NCI-H2107 treated with DMSO at 0.1 percent for 48 hours (cell line): ENCODE measurements at regions not wholly inside any gene's neighbourhood (a gene's known extent, or its start where the extent isn't known, plus 50 kb on each side); places are given as distances from the start of the nearest gene placed in this dataset.

Experiments used
- DNase-seq: peaks from one replicate; lab custom pipeline; 2025; ENCODE audit not compliant: unreplicated experiment; lab: John Stamatoyannopoulos, UW

DNA sequence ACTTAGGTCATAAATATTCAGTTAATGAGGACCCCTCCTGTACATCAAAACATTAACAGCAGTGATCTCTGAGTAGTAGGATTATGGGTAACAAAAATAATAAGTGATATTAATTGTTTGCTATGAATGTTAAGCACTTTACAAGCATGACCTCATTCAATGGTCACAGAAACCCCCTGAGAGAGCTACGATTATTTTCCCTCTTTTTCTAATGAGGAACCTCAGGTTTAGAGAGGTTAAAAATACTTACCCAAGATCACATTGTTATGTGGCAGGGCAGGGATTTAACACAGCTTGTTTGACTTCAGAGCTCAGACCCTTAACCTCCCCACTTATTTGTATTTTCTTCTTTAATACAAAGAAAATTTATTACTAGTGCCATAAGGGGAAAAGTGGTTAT, 228.2 kb downstream of the TBL1XR1 start:
- DNase-seq = no peak

DNA sequence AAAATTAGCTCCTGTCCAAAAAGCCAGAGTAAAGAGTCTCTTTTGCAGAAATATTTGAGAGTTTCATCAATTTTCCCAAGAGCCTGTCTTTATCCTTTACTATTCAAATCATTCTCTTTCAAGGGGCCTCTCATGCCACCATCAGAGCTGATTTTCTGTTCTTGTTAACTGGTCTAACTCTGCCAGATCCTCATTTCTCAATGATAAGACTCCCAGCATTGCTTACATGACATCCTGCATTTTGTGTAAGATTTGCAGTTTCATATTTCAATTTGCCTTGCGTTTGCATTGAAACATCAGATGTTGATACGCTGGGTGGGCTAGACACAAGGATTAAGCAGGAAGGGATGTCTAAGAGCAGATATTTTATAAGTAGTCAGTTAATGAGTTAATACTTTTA, 228.7 kb downstream of the TBL1XR1 start:
- no peak for DNase-seq

DNA sequence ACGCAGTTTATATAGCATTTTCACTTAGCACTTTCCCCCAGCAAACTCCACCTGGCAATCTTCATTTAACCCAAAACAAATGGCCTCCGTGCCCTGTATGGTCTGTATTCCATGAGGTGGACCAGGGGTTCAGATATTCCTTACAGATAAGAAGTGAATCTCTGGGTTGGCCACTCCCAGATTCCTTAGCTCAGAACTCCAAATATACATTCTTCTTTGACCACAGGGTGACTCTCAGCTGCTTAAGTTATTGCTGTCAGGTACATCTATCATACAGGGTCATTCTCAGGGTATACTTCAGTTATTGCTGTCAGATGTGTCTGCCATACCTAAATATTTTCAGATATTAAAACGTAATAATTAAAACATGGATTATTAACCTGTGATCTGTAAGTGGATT, 229.8 kb downstream of the TBL1XR1 start:
- no peak for DNase-seq

DNA sequence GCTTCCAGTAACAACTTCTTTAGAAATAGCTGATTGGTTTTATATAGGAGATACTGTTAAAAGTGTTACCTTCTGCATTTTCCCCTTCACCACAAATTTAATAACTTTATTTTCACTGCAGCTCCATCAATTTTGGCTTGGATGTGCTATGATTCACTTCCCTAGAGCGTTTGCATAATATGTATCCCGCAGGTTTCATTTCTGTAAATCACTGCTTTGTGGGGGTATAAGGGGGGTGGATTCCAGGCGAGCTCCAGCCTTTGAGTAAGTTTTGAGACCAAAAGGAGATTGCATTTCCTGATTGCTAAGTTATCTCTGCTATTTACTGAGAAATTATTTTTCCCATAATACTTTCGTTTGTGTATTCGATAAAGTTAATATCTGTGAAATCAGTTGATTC, 232.6 kb downstream of the TBL1XR1 start:
- DNase-seq = no peak

DNA sequence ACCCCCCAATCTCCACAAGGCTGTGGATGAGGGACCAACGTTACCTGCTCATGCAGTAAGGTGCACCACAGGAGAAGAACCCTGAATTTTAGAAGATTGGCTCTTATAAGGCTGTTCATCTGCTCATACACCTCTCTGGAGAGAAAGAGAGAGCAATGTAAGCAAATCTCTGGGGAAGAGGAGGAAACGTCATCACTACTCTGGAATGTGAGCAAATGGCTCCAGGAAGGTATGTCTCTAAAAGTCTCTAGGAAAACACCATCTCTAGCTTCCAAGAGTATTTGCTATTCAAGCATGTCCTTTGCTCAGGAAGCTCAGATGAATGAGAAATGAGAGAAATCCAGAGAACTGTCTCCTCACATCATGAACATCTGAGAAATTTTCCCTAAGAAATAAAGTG, 235.4 kb downstream of the TBL1XR1 start:
- DNase-seq = no peak

DNA sequence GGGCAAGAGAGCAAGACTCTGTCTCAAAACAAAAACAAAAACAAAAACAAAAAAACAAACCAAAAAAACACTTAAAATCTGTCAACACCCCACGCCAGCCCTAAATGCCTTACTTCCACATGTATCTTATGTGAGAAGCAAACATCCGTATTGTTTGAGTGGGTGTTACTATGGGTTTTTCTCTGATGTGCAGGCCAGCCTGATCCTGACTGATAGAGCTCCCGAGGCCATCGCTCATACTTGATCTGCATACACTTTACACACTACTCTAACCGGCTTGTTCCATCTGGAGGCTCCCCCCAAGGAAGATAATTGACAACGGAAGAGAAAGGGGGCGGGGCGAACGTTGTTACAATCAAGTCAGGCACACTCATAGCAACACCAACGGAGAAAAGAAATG, 237.4 kb downstream of the TBL1XR1 start:
- DNase-seq = no peak

DNA sequence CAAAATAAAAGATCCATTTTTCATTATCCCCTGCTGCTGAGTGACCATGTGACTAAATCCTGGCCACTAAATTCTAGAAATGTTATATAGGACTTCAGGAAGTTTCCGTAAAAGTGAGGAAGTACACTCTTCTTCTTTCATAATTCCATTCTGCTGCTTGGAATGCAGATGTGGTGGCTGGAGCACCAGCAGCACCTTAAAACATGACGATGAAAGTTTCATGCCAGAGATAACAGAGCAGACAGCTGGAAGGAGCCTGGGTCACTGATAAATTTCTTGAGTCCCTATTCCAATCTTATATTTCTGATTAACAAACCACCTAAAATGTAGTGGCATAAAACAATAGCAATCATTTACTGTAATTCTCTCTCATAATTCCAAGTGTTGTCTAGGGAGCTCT, 238.7 kb downstream of the TBL1XR1 start:
- no peak for DNase-seq

DNA sequence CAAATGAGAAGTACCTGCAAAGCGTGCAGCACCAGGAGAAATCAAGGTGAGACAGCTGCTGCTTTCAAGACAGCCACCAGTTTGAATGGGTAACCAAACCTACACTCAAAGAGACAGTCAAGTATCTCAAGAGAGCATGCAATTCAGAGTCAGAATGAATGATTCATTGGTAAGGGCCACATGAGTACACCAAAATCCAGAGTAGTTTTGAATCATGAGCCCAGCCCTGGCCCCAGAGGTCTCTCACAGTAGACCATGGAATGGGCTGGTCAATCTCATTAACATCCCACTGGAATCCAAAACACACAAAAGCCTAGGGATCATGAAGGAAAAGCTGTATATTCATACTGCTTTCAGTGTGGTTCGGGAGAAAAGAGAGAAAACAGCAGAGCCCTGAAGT, 242.8 kb downstream of the TBL1XR1 start:
- DNase-seq = no peak

DNA sequence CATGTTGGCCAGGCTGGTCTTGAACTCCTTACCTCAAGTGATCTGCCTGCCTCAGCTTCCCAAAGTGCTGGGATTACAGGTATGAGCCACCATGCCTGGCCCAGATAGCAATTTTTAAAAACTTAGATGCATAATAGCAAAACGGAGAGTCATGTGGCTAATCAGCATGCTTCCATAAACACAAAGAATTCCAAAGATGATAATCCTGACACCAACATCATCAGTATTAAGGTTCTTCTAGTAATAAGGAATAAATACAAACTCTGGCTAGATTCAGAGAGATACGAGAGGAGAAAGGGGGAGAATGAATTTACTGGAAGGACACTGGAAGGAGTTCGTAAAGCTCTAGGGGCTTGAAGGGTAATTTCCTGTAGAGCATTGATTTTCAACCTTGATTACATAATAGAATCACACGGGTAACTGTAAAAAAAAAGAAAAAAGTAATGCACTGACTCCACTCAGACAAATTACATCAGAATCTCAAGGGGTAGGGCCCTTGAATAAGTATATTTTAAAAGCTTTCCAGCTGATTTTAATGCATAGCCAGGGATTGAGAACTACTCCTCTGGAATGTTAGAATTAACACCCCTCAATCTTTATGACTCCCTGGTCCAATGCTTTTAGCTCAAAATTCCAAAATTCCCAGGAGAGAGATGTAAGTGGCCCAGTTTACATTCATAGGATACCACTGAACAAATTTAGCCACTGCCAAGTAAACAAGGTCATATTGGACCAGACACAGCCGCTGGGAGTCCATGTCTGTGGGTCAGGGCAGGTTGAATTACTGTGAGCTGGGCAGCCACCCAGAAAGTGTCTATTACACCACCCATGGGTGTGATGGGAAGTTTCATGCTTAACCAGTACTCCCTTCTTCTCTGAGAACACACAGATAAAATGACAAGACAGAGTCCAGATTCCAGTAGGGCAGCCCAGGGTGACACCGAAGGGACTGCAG, 243.9 kb downstream of the TBL1XR1 start:
- peak; percentile 32 for DNase-seq

DNA sequence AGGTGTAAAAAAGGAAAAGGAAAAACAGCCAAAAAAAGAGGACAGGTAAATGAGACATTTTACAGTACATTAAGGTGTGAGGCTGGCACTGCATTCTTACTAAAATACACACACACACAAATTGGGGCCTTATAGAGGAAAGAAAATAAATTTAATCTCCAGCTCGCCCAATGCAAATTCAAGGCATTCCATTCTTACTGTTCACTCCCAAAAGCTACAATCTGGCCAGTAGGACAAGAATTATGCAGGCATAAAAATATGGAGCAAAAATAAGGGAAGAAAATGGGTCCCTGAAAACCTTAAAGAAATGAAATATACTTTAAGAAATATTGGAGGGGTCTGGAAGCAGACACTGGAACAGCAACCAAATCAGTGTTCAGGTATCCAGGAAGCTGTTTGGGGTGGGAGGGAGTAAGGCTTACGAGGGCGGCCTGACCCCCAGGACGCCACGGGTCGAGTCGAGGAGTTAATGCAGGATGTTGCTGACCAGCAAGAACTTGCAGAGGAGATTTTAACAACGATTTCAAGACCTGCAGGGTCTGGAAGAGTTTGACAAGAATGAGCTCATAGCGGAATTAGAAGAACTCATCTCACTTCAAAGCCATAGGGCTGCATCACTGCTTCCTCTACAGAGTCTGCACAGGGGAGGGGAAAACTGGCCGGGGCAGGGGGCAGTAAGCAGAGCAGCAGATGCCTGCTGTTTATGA, 245.5 kb downstream of the TBL1XR1 start:
- DNase-seq = no peak

DNA sequence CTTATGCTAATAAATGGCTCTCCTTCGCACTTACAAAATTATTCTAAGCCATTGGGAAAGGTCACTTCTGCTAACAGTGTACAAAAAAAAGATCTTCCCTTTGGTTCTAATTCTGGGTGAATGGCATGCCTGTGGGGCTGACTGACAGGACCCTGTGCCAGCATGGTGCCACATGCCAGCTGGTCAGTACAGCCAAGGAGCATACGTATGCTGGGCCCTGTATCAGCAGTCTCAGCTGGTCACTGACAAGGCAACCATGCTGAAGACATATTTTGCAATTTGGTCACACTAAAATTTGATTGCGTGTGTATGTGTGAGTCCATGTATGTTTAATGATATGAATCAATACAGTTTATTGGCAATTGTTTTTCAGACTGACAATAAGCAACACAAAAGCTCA, 246.1 kb downstream of the TBL1XR1 start:
- DNase-seq = no peak

DNA sequence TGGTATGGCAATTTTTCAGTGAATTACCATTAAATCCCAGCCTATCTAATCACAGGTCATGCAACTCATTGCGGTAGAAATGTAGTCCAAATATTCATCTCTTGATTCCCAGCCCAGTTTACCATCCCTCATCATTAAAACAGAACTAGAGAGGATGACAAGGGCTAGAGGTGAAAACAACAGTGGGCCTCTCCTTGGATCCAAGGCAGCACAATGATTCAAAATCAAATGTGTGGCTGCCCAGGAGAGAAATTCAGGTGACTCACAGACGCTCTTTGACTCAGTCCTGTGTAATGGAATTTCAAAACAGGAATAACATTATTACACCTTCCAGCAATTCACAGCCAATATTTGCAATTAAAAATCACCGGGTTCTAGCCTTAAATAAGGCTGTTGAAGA, 246.5 kb downstream of the TBL1XR1 start:
- no peak for DNase-seq

DNA sequence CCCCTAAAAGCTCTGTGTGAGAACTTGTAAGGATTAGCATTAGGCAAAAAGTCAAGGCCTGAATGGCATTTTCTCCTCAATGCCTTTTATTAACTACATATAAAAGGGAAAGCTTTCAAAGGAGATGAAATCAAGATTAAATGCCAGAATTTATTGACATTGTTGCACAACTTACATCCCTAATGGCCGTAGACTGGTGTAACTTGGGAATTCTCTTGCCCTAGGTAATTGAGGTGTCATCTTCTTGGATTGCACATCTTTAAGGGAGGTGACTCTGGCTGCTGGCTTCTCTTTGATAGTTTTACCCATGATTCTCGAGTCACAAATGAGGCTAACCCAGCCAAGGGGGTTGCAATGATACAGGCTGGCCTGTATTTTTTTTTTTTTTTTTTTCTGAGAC, 249.1 kb downstream of the TBL1XR1 start:
- no peak for DNase-seq

DNA sequence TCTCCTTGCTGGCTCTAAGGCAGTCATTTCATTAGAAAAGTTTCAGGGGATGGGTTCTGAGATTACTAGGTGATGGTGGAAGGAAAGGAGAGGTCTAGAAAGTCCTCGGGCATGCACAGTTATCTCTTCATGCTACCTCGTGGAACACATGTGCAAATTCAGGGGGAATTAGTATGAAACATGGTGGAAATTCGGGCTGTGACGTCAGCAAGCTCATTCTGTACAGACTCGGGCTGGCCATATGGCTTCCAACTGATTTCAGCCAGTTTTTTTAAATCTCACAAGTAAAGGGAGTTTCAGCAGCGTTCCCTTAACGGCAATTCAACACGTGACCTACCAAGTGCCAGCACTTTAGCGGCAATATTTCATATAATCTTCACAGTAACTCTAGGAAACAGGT, 251.1 kb downstream of the TBL1XR1 start:
- no peak for DNase-seq

DNA sequence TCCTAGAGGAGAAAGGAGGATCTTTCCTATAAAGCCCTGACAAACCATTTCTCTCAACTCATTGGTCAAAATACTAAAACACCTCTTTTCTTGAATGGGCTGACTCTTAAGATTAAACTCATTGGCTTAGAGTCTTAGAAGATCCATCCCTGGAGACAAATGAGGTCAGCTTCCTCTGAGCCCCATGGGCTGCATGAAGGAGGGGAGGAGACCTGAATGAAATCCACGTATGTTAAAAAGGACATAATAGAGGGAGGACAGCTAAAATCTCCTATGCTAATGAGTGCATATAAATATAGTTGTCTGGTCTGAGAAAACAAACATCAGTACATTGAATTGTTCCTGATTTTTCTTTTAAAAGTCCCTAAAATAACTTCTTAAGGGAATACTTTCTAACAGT, 255.0 kb downstream of the TBL1XR1 start:
- no peak for DNase-seq

DNA sequence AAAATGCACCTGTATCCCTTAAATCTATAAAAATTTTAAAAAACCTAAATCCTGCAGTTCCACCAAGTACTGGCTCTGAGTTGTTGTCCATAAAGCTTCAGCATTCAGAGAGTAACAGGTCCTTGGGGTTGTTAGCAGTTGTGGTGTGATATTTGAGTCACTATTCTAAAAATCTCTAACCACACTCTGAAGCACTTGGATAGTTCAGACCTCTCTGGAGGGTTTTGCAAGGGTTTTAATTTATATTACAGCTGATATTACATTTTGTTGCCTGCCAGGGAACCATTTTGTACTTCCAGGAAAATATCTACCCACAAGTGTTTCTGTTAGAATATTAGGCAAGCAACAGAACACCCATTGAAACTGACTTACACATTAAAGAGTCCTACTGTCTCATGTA, 255.6 kb downstream of the TBL1XR1 start:
- DNase-seq = peak; percentile 70

DNA sequence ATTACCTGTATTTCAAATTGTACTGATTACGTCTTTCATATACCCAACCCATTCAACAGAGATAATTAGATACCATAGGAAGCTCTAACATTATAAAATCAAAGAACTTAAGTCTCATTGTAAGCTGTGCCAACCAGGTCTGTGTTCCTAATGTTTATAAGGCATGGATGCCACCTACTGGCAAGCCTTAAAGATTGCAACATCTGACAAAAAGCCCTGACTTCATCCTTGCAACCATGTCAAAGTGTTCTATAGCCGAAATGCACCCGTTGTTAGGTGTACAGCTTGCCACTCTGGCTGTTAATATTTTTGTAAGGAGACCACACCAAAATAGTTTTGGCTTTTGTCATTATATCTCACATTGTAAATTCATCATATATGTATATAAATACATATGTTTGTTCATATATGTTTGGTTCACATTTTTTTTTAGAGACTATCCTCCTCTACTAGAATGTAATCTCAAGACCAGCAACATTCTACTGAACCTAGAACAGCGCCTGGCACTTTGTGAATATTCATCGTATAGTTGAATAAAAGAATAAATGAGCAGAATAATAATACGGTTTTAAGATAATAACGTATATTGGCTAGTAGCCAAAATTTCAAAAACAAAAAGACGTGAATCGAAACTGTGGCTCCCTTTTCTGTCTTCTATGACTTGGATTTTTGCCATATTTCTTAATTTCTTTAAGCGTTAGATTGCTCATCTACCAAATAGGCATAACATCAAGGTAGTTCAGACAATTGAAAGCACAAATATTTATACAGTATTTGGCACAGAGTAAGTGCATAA, 258.1 kb downstream of the TBL1XR1 start:
- DNase-seq = peak; percentile 94

DNA sequence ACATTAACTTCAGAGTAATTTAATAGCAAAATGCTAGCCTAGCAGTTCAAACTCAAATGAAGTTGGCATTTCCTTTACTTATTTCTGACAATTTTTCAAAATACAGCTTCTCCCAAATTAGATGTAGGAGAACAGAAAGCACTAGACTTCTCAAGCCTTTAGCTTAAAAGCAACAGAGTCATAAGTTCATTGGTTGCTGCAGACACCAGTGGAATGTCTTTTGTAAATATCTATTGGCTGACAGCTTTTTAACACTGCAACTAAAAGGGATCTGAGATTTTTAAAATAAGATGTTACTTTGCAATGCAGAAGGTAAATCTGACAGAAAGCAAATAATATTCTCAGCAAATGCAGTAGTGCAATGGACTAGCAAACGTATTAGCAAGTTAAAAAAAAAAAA, 259.3 kb downstream of the TBL1XR1 start:
- DNase-seq = no peak

DNA sequence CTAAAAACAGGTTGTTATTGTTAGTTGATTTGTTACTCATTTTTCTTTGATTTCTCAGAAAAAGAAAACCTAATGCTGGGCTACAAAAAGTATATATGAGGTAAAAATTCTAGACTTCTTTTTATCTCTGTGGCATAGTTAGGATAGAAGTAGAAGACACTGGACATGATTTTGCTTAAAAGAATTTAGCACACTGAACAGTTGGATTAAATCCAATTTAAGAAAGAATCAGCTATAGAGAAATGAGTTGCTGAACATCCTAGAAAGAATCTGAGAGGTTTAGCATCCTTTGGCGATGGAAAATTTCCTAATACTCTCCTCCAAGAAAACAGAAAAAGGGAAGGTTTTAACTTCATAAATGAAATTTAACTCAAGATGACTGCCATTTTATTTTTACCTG, 259.7 kb downstream of the TBL1XR1 start:
- no peak for DNase-seq

DNA sequence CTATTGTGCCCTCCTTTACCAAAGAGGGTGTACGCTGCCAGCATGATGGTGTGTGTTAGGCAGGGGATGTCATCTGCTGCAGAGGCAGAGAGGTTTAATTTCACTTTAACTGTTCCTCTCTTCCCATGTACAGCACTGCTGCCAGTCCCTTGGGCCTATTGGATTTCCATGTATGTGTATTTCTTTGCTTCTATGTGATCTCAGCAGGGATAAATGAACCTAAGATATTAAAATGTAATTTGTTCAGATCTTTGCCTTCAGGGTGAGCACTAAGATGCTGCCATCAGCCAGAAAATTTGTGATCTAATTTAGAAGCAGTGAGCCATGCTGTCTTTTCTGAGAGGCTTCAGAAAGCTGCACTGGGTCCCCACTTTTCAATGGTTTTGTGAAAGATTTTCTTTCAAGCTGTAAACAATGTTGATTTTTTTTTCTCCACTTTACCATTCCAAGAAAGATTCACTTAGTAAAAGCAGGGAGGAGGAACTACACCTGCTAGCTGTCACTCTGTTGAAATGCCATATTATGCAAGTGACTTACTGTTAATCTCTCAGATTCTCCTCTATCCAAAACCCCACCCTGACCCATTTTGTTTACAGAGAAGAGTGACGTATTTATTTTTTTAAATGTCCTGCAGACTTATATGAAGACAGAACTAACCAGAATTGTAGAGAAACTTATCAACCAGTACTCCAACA, 261.9 kb downstream of the TBL1XR1 start:
- DNase-seq = peak; percentile 66

DNA sequence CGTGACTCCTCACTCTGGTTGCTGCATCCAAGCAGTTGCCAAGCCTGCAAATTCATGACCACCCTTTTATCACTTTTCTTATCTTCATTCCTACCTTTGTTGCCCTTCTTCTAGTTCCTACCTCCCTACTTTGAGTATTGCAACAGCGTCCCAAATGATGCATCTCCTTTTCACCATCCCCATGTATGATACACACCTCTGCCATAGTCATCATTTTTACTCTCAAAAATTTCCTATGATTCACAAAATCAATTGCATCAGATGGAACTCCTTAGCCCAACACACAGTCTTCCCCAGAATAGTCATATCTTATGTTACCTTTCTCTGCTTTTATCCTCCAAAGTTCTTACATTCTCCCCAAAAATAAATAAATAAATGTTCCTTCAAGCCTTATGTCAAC, 262.6 kb downstream of the TBL1XR1 start:
- DNase-seq = no peak
